Lower lobe of right lung (tissue), 2 donors: ENCODE measurements at regions not wholly inside any gene's neighbourhood (a gene's known extent, or its start where the extent isn't known, plus 50 kb on each side); places are given as distances from the start of the nearest gene placed in this dataset.

Experiments used
- ATAC-seq, 2 donors: fragments of 200-7000 bp; cut with Tn5 transposase; one replicate each; pipeline ENCODE4 v1.9.1; 2020 to 2022; ENCODE audit warnings: mild to moderate bottlenecking in 2 of 2, moderate library complexity in 2 of 2
- DNase-seq: peaks from one replicate; pipeline ENCODE4 v3.0.0-alpha.2; 2020
- H3K27ac ChIP-seq: fragments of 200-600 bp; one replicate; pipeline ENCODE4 v1.8.0; 2022
- H3K27me3 ChIP-seq: fragments of 200-600 bp; one replicate; pipeline ENCODE4 v1.8.0; 2022; ENCODE audit warnings: low read depth
- H3K36me3 ChIP-seq: fragments of 200-600 bp; one replicate; pipeline ENCODE4 v1.8.0; 2022; ENCODE audit warnings: mild to moderate bottlenecking
- H3K4me1 ChIP-seq: fragments of 200-600 bp; one replicate; pipeline ENCODE4 v1.8.0; 2022
- H3K4me3 ChIP-seq: fragments of 200-600 bp; one replicate; pipeline ENCODE4 v1.8.0; 2022; ENCODE audit warnings: mild to moderate bottlenecking
- H3K9me3 ChIP-seq: fragments of 200-600 bp; one replicate; pipeline ENCODE4 v1.8.0; 2022
- CTCF ChIP-seq: fragments of 200-600 bp; IDR thresholded peaks from one replicate; pipeline ENCODE4 v1.8.0; 2022; ENCODE audit warnings: antibody characterized with exemption, mild to moderate bottlenecking
- intact Hi-C: fragments of 100-400 bp; cut with DNase I; formaldehyde crosslinking; loops from one replicate; pipeline ENCODE4 v1.11.0; 2022
- donor health status: DM: no; HTN: yes; CAD: no; lungs with severe emphysema.

- H3K4me1 ChIP-seq: no peaks in the 10 kb centered on the region
- TF ChIP-seq CTCF: no peak
- ATAC-seq: no peak
- H3K36me3 ChIP-seq: no peaks in the 10 kb centered on the region
- no peaks in the 10 kb centered on the region for H3K27me3 ChIP-seq
- H3K9me3 ChIP-seq: no peaks in the 10 kb centered on the region
- no peak overlapping the region for H3K27ac ChIP-seq
- intact Hi-C loops: no loop called here
- no peak for DNase-seq
- H3K4me3 ChIP-seq: no peak overlapping the region
Observed at GRCh38 chr3:59563072-59563605, 513.3 kb upstream of the CFAP20DC start.

GRCh38 chr3:59559721-59560435 lies 510.1 kb upstream of the CFAP20DC start:
- H3K36me3 ChIP-seq: no peaks in the 10 kb centered on the region
- no peaks in the 10 kb centered on the region for H3K9me3 ChIP-seq
- TF ChIP-seq CTCF: no peak
- intact Hi-C loops: no loop called here
- no peaks in the 10 kb centered on the region for H3K4me1 ChIP-seq
- no peak for ATAC-seq
- no peak overlapping the region for H3K4me3 ChIP-seq
- H3K27ac ChIP-seq: no peak overlapping the region
- no peaks in the 10 kb centered on the region for H3K27me3 ChIP-seq
- no peak for DNase-seq

- Histone ChIP-seq H3K27ac (no peak overlapping the region), H3K27me3 (no peaks in the 10 kb centered on the region), H3K9me3 (no peaks in the 10 kb centered on the region), H3K4me1 (no peaks in the 10 kb centered on the region), H3K36me3 (no peaks in the 10 kb centered on the region), H3K4me3 (no peak overlapping the region)
- ATAC-seq: no peak
- intact Hi-C loops: no loop called here
- TF ChIP-seq CTCF: no peak
- no peak for DNase-seq
Observed at GRCh38 chr3:59558906-59559720, 509.3 kb upstream of the CFAP20DC start.

GRCh38 chr3:59555593-59556315 lies 505.9 kb upstream of the CFAP20DC start:
- no peak for ATAC-seq
- intact Hi-C loops: no loop called here

More at GRCh38 chr3:59555593-59556315, 505.9 kb upstream of the CFAP20DC start:
- TF ChIP-seq CTCF: no peak
- H3K27me3 ChIP-seq: no peaks in the 10 kb centered on the region
- no peaks in the 10 kb centered on the region for H3K36me3 ChIP-seq
- no peaks in the 10 kb centered on the region for H3K4me1 ChIP-seq
- no peak for DNase-seq
- no peak overlapping the region for H3K4me3 ChIP-seq
- H3K27ac ChIP-seq: no peak overlapping the region
- no peaks in the 10 kb centered on the region for H3K9me3 ChIP-seq
